Hematopoietic multipotent progenitor cell treated with erythropoietin and hydrocortisone succinate and interleukin-3 and kit ligand, for 8 days (in vitro differentiated cells): ENCODE measurements at regions not wholly inside any gene's neighbourhood (a gene's known extent, or its start where the extent isn't known, plus 50 kb on each side); places are given as distances from the start of the nearest gene placed in this dataset.
"Not testable (repeated sequence)": the region's sequence is repeated elsewhere in the genome, so short reads cannot be mapped to it uniquely, and the experiment has no call there.

ENCODE experiments used
- DNase-seq: peaks from one replicate; pipeline ENCODE4 v3.0.0-alpha.2; 2015

DNA sequence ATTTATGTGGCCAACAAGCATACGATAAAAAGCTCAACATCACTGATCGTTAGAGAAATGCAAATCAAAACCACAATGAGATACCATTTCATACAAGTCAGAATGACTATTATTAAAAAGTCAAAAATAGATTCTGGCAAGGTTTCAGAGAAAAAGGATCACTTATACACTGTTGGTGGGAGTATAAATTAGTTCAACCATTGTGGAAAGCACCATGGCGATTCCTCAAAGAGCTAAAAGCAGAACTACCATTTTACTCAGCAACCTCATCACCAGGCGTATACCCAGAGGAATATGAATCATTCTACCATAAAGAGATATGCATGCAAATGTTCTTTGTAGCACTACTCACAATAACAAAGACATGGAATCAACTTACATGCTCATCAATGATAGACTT is 478.7 kb upstream of the GALNTL6 start:
- no peak for DNase-seq

DNA sequence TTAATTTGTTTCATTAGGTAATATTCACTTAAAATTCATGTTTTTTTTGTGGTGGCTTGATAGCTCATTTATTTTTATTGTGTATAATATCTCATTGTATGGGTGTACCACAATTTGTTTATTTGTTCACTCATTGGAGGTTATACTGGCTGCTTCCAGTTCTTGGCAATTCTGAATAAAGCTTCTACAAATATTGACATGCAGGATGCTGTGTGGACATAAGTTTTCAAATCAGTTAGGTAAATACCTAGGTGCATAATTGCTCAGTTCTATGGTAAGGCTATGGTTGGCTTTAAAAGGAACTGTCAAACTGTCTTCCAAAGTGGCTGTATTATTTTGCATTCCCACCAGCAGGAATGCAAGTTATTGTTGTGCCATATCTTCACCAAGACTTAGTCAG is 504.5 kb upstream of the GALNTL6 start:
- no peak for DNase-seq

DNA sequence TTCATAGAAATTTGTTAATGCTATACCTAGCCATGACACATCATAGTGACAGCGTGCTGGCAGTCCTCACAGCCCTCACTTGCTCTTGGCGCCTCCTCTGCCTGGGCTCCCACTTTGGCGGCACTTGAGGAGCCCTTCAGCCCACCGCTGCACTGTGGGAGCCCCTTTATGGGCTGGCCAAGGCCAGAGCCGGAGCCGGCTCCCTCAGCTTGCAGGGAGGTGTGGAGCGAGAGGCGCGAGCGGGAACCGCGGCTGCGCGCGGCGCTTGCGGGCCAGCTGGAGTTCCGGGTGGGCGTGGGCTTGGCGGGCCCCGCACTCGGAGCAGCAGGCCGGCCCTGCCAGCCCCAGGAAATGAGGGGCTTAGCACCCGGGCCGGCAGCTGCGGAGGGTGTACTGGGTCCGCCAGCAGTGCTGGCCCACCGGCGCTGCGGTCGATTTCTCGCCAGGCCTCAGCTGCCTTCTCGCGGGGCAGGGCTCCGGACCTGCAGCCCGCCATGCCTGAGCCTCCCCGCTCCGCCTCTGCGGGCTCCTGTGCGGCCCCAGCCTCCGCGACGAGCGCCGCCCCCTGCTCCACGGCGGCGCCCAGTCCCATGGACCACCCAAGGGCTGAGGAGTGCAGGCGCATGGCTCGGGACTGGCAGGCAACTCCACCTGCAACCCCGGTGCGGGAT is 515.0 kb upstream of the GALNTL6 start:
- not testable (repeated sequence) for DNase-seq

DNA sequence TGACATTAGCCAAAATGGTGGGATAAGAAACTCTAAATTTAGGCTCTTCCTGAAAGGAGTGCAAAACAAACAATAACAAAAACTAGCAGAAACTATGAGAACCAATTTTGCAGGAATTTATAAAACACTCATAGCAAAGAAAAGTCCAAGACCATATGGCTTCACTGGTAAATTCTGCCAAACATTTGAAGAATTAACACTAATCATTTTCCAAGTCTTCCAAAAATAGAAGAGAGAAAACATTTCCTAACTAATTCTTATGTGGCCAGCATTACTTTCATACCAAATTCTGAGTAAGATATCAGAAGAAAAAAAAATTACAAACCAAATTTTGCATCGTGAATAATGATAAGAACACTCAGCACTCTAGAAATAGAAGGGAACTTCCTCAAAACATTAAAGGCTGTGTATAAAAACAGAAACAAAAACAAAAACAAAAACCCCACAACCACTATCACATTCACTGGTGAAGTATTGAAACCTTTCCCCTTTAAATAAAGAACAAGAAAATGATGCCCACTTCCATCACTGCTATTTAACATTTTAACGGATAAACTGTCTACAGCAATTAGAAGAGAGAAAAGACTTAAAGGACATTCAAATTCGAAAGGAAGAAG is 524.3 kb upstream of the GALNTL6 start:
- DNase-seq: no peak

DNA sequence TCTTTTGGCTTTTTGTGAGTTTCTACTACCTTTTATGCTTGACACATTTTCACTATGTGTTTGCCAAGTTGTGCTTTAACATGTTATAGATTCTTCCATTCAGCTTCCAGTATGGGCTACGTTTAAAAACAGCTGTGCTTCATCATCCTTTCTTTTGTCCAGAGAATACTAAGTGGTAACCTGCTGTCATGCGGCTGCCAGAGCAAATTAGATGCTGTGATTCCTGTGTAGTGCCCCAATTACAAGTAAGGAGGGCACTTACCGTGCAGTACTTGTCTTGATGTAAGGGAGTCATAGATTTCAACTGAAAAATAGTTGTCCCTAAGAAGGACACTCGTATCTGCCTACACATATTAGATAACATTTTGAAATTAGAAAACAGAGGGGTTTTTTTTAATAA is 531.8 kb upstream of the GALNTL6 start:
- DNase-seq: no peak

DNA sequence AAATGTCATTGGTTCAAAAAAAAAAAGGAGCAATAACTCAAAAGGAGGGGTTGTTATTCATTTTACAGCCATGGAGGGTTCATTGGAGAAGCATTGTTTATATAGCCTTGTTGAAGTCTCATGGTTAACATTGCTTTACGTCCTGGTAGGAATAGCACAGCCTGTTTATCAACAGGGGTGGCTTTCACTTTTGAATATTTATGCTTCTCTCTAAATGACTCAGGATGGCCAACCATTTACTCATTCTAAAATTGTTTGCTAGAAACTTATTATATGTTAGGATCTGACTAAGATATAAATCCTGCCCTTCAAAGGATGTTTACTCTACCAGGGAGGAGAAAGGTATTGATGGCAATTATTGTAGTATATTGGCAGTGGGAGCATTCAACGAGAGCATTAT is 534.1 kb upstream of the GALNTL6 start:
- no peak for DNase-seq

DNA sequence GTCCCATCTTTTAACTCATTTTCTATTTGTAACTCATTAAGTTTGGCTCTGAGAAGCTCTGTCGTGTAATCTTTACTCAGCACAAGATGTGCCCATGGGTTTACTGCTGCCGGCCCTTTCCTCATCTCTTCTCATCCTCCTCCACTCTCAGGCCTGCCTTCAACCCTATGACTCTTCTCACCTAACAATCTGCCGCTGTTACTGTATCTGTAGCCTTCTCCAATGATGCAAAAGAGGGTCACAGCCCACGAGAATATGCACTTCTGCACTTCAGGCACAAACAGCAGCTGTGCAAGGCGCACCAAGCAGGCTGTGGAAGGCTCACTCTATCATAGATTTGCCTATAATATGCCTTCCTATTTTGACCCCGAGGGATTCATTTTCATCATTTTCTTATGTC is 546.5 kb upstream of the GALNTL6 start:
- DNase-seq: no peak

DNA sequence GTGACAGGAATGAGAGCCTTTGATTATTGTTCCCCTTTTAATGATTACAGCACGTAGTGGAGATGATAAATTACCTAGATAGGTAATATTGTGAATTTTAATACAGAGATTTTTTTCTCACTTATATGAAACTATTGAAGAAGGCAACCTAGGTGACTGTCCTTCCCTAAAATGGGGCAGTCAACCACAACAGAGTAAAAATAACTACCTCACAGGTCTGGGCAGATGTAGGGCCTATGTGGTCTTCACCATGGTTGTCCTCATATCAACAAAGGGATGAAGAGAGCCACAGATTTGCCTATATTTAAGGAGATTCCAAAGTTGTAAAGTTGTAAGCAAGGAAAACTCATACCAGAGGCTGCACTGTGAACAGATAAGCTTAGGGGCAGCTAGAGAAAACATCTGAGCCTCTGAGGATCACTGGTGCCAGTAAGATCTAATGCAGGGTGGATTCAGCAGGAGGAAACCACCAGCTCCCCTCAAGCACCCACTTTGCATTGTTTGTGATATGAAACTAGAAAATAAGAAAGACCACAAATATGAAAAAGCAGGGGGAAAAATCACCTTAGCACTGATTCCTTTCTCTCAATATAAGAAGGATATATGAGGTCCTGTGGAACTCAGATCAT is 547.9 kb upstream of the GALNTL6 start:
- no peak for DNase-seq

DNA sequence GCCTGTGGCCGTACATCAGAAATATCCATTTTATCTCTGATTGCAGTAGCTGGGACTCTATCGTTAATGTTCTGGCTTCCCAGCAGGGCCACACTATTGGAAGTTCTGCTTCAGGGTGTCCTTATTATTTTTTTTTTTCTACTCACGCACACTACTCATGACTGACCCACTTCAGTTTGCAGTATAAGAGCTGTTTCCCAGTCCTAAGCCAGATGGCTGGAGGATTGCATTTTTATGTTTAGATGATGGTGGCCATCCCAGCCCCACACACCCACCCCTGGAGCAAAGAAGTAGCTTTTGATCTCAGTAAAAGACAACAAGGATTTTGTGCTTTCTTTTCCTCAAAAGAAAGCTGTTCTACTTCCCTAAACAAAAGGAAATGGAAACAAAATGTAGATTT is 557.0 kb upstream of the GALNTL6 start:
- DNase-seq: no peak

DNA sequence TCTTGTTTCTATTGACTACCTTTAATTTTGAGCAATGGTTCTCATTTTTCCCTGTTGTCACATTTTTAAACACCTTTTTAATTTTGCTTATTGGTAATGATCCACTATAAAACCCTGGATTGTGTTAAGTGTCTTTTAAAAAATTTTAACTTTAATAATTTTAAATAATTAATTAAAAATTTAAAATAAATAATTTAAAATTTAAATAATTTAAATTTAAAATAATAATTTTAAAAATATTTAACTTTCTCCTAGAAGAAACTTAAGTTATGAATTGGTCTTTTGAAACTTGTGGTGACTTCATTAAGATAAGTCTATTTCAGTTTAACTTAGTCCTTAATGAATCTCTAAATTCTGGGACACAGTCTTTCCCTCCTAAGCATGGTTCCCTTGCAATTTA is 566.3 kb upstream of the GALNTL6 start:
- DNase-seq: no peak

DNA sequence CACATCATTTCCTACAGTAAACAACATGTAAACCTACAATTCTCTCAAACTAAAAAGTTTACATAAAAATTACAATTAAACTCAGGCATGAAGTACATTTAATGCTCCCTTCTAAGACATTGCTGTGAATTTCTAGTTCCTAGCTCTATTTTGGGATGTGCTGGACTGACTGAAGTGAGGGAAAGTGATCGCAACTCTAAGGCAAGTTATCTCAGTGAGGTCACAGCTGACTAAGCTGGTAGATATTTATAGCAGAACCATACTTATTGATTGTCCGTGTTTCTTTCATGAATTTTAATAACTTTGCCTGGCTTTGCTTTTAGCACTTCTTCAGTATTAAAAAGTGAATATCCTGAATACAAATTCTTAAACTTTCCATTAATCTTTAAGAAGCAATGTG is 570.4 kb upstream of the GALNTL6 start:
- no peak for DNase-seq

DNA sequence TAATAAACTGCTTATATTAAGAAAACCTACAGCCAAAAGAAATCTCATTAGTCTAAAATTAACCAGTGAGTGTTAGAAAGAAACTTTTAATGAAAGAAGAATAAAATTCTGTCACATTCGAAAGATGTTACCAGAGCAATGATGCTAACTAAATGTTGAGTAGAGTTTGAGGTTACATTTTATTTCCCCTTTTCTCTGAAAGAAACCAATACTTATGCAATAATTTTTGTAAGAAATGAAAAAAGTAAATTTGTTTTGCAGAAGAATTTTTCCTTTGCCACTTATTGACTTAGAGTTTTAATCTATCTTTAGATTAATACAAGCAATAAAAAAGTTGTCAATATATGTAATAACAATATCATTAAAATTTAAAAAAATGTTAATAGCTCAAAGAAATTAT is 574.0 kb upstream of the GALNTL6 start:
- DNase-seq: no peak

DNA sequence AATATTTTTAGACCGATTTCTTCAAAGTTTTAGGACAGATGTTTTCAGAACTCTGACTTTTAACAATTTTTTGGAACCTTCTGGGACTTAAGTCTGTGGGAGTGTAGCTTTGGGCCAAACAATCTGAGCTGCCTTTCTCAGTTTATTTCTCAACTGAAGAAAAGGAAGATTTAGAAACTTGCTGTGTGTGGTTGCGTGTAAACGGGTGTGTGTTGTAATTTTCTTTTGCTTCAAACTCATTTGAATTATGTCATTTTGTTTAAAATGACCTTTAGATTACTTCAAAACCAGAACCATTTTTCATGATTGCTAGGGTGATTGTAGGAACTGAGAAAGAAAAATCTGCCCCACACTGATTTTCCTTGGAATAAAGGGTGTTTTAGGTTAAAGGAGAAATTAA is 577.7 kb upstream of the GALNTL6 start:
- no peak for DNase-seq

DNA sequence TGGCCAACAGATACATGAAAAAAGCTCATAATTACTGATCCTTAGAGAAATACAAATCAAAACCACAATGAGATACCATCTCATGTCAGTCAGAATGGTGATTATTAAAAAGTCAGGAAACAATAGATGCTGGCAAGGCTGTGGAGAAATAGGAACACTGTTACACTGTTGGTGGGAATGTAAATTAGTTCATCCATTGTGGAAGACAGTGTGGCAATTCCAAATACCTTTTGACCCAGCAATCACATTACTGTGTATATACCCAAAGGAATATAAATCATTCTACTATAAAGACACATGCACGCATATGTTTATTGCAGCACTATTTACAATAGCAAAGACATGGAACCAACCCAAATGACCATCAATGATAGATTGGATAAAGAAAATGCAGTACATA is 583.9 kb upstream of the GALNTL6 start:
- DNase-seq: not testable (repeated sequence)

DNA sequence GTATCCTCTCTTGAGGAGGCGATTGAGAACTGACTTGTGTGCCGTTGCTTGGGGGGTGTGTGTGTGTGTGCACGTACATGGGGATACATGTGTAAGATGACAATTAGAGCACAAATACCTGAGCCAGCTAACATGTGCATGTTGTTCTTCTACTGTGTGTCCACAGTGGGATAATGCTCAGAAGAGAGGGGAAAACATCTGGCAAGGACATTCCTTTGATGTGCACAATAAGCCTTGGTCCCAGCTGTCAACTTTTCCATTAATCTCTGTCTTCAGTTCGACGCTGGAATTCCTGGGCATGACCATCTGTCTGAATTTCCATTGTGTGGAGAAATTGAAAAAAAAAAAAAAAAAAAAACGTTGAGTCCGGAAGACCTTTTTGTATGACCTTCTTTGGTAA is 592.0 kb upstream of the GALNTL6 start:
- no peak for DNase-seq

DNA sequence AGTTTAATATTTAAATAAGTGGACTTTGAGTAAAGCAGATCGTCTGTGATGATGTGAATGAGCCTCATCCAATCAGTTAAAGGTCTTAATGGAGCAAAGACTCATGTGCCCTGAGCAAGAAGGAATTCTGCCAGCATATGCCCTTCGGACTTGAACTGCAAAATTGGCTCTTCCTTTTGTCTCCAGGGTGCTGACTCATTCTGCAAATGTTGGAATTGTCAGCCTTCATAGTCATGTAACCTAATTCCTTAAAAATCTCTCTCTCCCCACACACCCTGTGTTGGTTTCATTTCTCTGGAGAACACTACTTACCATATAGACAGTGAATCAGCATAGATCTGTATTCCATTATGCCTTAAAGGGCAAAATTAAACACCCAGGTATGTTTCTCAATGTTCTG is 609.8 kb upstream of the GALNTL6 start:
- no peak for DNase-seq

DNA sequence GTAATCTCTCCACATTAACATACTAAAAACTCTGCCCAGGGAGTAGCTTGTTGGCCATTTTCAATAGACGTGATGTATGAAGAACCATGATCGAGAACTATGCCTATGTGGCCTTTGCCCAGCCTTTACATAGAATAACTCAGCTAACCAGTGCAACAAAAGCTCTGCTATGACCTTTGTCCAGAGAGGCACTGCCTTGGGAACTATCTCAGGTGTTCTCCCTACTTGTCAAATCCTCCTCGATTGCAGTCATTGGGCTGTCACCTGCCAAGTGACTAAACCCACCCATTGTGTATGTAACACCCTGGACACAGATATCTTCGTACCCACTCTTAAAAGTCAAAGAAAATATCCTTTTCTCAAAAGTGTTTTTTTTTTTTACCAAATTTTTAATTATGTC is 610.3 kb upstream of the GALNTL6 start:
- no peak for DNase-seq

DNA sequence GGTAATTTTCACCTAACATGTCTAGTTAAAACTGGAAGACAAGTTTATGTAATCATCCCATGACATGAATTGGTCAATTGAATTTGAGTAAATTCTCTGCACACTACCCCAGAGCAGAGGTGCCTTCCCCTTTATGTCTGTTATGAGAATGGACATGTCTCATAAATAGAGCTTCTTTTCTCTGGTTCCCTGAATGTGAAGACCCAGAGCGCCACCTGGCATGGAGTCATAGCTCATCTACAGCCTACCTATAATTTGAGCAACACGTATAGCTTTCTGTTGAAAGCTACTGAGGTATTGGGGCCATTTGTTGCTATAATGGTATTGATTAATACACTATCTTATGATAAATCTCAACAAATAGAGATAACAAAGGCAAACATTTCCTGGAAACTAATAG is 626.5 kb upstream of the GALNTL6 start:
- DNase-seq: no peak

DNA sequence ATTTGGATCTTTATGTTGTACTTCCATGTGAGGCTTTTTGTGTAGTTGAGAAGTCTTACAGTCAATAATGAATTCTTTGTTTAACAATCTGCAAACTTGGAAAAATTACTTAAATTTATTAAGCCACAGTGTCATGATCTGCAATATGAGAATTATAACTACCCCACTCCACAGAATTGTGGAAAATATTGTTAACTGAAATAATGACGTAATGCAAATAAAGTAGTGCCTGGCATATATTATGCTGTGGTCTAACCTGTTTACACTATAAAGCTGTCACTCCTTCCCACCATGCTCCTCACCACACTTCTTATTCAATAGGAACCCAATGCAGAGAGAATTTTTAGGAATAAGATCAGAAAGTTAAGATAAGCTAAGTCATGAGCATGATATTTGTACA is 632.1 kb upstream of the GALNTL6 start:
- DNase-seq: no peak

DNA sequence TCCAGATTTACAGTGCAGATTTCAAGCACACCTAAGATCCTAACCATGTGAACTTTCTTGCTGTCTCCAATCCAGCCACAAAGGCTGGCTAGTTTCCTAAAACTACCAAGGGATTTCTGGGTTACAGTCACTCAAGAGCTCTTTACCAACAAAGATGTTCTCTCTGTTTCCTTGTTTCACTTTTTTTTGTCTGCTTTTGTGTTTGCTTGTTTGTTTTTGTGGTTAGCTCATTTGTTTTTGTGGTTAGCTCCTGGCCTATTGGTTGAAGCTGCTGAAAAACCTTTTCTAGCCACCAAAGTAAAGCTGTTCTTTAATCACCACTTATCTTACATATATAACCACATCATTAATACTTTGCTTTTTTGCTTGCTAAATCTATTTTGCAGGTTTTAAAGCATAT is 642.5 kb upstream of the GALNTL6 start:
- DNase-seq: no peak

DNA sequence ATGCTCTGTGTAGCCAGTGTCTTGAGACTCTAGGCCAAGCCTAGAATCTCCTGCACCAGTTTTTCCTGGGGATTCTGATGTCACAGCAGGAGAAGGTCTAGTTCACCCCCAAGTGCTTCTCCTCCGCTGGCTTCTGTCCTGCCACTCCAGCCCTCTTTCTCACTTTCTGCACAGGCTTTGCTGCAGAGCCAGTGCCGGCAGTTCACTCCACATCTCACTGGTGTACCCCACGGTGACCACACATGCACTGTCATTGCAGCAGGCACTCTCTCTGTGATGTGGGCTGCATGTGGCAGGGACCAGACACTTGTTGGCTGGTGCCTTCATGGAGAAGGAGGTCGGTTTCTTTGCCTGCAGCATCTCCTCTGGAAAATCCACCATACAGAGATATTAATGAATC is 643.8 kb upstream of the GALNTL6 start:
- DNase-seq: no peak

DNA sequence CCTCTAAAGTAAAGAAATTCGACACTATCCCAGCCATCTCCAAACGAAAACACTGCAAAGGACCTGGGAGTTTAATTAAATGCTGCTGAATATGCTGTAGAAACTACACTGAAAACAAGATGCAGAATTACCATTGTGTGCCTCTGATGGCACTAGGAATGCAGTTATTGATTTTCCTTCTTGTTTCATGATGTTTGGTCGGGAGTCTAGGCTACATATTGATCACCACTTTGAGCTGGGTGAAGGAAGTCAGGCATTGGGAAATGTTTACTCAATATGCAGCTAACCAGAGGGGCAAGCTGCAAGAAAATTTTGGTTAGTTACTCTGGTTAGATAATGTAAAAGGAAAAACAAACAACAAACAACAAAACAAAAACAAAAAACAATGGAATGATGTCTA is 650.7 kb upstream of the GALNTL6 start:
- no peak for DNase-seq

DNA sequence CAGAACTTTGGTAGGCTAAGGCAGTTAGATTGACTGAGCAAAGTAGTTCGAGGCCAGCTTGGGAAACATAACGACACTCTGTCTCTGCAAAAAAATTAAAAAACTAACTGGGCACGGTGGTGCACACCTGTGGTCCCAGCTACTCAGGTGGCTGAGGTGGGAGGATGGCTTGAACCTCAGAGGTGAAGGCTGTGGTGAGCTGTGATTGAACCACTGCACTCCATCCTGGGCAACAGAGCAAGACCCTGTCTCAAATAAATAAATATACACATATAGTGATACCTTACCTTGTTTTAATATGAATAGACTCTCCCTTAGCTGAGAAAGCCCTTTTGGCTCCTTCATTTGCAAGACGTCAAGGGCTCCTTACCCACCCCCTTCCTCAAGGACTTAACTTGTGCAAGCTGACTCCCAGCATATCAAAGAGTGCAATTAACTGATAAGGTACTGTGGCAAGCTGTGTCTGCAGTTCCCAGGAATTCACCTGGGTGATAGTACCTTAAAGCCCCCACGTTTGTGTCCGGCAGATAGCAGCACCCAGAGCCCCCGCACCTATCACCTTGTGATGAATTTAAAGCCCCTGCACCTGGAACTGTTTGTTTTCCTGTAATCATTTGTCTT is 655.6 kb upstream of the GALNTL6 start:
- DNase-seq: no peak

DNA sequence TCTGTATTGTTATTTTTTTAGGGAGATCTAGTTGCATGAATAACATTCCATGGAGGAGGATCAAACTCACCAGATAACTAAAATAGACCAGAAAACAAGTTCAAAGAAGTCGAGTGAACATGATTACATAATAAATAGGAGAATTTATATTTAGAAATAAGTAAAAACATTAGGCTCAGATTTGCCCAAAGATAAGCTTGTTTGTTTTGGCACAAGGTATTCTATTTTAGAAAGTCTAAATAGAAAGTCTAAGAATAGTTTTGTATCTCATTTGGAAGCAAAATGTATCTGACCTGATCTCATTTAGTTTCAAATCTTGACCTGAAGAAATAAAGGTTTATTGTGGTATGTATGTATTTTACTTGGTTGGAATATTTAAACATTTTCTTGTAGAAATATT is 670.6 kb upstream of the GALNTL6 start:
- no peak for DNase-seq
